ENCODE measurements at regions not wholly inside any gene's neighbourhood (a gene's known extent, or its start where the extent isn't known, plus 50 kb on each side); places are given as distances from the start of the nearest gene placed in this dataset.

GRCh38 chr13:82245860-82246259 lies 1636.4 kb downstream of the SLITRK1 start:
- no peak overlapping the region for H3K27ac ChIP-seq (ENCODE audit: low read depth, low read length, poor library complexity, severe bottlenecking)
- H2AFZ ChIP-seq (ENCODE audit: low read length): no peak overlapping the region
- no peaks in the 10 kb centered on the region for H3K36me3 ChIP-seq (ENCODE audit: insufficient read depth, low read length)
- ChIA-PET CTCF (ENCODE audit: unreplicated experiment) (no interaction called here), POLR2A (no interaction called here)
- no peaks in the 10 kb centered on the region for H3K9me3 ChIP-seq (ENCODE audit: low read length)
- H3K4me3 ChIP-seq (ENCODE audit: low read depth, low read length, poor library complexity, severe bottlenecking): no peak overlapping the region
- H4K20me1 ChIP-seq (ENCODE audit: insufficient read depth, low read length): no peaks in the 10 kb centered on the region
- no peak for TF ChIP-seq EZH2phosphoT487 (IDR thresholded peaks at IDR 0.05; ENCODE audit: borderline replicate concordance, low read depth, low read length)
- no peak for TF ChIP-seq CTCF (conservative IDR thresholded peaks at IDR 0.05; ENCODE audit: low read length)
- intact Hi-C loops (cut with micrococcal nuclease; ENCODE audit: unreplicated experiment): no loop called here
- H3K9me2 ChIP-seq (ENCODE audit: insufficient read depth, low read length): no peaks in the 10 kb centered on the region
- no peak for DNase-seq (ENCODE audit: low spot score)
- BruUV-seq (replicated peaks): no TSS peak
- H3K4me2 ChIP-seq (ENCODE audit: low read length): no peak overlapping the region
- H3K79me2 ChIP-seq (ENCODE audit: insufficient read depth, low read depth, low read length): no peaks in the 10 kb centered on the region
- no peaks in the 10 kb centered on the region for H3K4me1 ChIP-seq (ENCODE audit: insufficient read depth, low read length, poor library complexity, severe bottlenecking)

- H2AFZ ChIP-seq (ENCODE audit: low read length): no peak overlapping the region
- no peaks in the 10 kb centered on the region for H3K79me2 ChIP-seq (ENCODE audit: insufficient read depth, low read depth, low read length)
- BruUV-seq (replicated peaks): no TSS peak
- no peak for DNase-seq (ENCODE audit: low spot score)
- POLR2A ChIA-PET: no interaction called here
- no peaks in the 10 kb centered on the region for H3K9me2 ChIP-seq (ENCODE audit: insufficient read depth, low read length)
- CTCF ChIA-PET (ENCODE audit: unreplicated experiment): no interaction called here
- no peak overlapping the region for H3K4me2 ChIP-seq (ENCODE audit: low read length)
- H3K9me3 ChIP-seq (ENCODE audit: low read length): no peaks in the 10 kb centered on the region
- H3K36me3 ChIP-seq (ENCODE audit: insufficient read depth, low read length): no peaks in the 10 kb centered on the region
- no peaks in the 10 kb centered on the region for H3K4me1 ChIP-seq (ENCODE audit: insufficient read depth, low read length, poor library complexity, severe bottlenecking)
- H4K20me1 ChIP-seq (ENCODE audit: insufficient read depth, low read length): no peaks in the 10 kb centered on the region
- H3K4me3 ChIP-seq (ENCODE audit: low read depth, low read length, poor library complexity, severe bottlenecking): no peak overlapping the region
- TF ChIP-seq EZH2phosphoT487 (IDR thresholded peaks at IDR 0.05; ENCODE audit: borderline replicate concordance, low read depth, low read length) (no peak), CTCF (conservative IDR thresholded peaks at IDR 0.05; ENCODE audit: low read length) (no peak)
- intact Hi-C loops (cut with micrococcal nuclease; ENCODE audit: unreplicated experiment): no loop called here
- no peak overlapping the region for H3K27ac ChIP-seq (ENCODE audit: low read depth, low read length, poor library complexity, severe bottlenecking)
These were observed 1657.5 kb downstream of the SLITRK1 start for GRCh38 chr13:82224806-82225205.

GRCh38 chr13:82221621-82222020 lies 1660.7 kb downstream of the SLITRK1 start:
- no TSS peak for BruUV-seq (replicated peaks)
- ChIA-PET CTCF (ENCODE audit: unreplicated experiment) (no interaction called here), POLR2A (no interaction called here)
- Histone ChIP-seq H4K20me1 (ENCODE audit: insufficient read depth, low read length) (no peaks in the 10 kb centered on the region), H3K9me2 (ENCODE audit: insufficient read depth, low read length) (no peaks in the 10 kb centered on the region), H3K9me3 (ENCODE audit: low read length) (no peaks in the 10 kb centered on the region), H3K36me3 (ENCODE audit: insufficient read depth, low read length) (no peaks in the 10 kb centered on the region), H2AFZ (ENCODE audit: low read length) (no peak overlapping the region), H3K4me1 (ENCODE audit: insufficient read depth, low read length, poor library complexity, severe bottlenecking) (no peaks in the 10 kb centered on the region), H3K79me2 (ENCODE audit: insufficient read depth, low read depth, low read length) (no peaks in the 10 kb centered on the region), H3K4me2 (ENCODE audit: low read length) (no peak overlapping the region), H3K27ac (ENCODE audit: low read depth, low read length, poor library complexity, severe bottlenecking) (no peak overlapping the region), H3K4me3 (ENCODE audit: low read depth, low read length, poor library complexity, severe bottlenecking) (no peak overlapping the region)
- TF ChIP-seq CTCF (conservative IDR thresholded peaks at IDR 0.05; ENCODE audit: low read length): no peak
- TF ChIP-seq EZH2phosphoT487 (IDR thresholded peaks at IDR 0.05; ENCODE audit: borderline replicate concordance, low read depth, low read length): no peak
- intact Hi-C loops (cut with micrococcal nuclease; ENCODE audit: unreplicated experiment): no loop called here
- DNase-seq (ENCODE audit: low spot score): no peak
